GM12875 (cell line): ENCODE measurements at regions not wholly inside any gene's neighbourhood (a gene's known extent, or its start where the extent isn't known, plus 50 kb on each side); places are given as distances from the start of the nearest gene placed in this dataset.

ENCODE experiments used
- H3K4me3 ChIP-seq: one replicate; pipeline ENCODE4 v1.5.1; 2011; ENCODE audit warnings: low read depth, low read length, control low read depth
- CTCF ChIP-seq: IDR thresholded peaks from 2 replicates; pipeline ENCODE4 v1.5.1; 2011; ENCODE audit warnings: low read depth, mild to moderate bottlenecking, control low read depth, inconsistent platforms, low read length, moderate library complexity, borderline replicate concordance; ENCODE audit not compliant: insufficient read depth

DNA sequence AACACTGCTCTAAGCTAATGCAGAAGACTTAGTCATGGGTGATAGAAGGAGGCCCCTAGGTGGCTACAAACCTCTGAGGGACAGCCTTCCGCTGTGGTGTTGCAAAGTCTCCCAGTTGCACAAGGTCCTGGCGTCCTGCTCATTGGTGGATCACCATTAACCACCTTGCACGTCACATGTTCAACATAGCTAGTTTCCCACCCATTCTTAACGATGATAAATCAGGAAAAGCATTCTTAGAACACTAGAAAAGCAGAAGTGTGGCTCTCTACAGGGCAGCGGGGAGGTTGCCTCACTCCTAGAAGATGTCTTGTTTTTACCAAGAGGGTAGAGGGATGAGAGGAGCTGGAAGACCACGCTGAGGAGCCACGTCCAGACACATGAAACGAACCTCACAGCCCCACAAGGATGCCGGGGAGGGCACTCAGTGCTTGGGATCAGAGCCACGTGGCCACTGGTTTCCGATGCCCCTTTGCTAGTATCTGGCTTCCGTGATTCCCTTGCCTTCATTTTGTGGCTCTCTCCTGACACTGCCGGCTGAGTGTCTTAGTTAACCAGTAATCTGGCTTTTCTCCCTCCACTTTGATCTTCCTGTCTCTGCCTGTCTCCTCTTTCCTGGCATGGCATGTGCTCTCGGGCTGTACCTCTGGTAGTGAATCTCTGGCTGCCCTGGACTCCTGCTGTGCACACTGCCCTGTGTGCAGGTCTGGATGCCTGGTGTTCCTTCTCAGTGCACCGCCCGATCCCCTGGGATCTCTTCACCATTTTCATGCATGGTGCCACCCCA, 91.4 kb upstream of the NEDD9 start:
- no peak for TF ChIP-seq CTCF

DNA sequence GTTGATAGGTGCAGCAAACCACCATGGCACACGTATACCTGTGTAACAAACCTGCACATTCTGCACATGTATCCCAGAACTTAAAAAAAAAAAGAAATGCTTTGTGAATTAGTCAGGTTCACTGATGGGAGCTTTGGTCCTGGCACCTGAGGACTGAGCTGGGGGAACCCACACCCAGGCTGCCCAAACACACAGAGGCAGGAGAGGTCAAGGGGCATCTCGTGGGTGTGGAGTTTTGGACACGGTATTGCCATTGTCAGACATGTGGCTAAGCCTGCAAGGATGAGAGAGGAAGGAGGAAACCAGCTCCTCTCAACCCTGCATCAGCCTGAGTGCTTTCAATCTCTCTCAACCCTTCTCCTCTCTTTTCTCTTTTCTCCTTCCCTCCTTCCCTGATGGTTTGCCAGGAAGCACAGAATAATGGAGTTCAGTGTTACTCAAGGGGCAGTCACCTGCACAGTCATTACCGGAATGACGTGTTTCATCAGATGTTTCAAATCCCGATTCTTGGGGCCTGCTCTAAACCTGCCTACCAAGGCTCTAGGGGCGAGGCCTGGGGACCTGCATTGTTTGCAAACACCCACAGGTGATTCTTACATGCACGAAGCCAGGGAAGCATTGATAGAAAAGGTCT, 89.9 kb upstream of the NEDD9 start:
- TF ChIP-seq CTCF = no peak

More for the DNA sequence above, 91.4 kb upstream of the NEDD9 start:
- H3K4me3 ChIP-seq = no peak overlapping the region

GRCh38 chr6:11320914-11321597, 88.6 kb upstream of the NEDD9 start:
- TF ChIP-seq CTCF = no peak
- H3K4me3 ChIP-seq = no peak overlapping the region

More for the DNA sequence above, 89.9 kb upstream of the NEDD9 start:
- no peak overlapping the region for H3K4me3 ChIP-seq

- no peak for TF ChIP-seq CTCF
Measured at GRCh38 chr6:11318835-11319813, 86.7 kb upstream of the NEDD9 start.

DNA sequence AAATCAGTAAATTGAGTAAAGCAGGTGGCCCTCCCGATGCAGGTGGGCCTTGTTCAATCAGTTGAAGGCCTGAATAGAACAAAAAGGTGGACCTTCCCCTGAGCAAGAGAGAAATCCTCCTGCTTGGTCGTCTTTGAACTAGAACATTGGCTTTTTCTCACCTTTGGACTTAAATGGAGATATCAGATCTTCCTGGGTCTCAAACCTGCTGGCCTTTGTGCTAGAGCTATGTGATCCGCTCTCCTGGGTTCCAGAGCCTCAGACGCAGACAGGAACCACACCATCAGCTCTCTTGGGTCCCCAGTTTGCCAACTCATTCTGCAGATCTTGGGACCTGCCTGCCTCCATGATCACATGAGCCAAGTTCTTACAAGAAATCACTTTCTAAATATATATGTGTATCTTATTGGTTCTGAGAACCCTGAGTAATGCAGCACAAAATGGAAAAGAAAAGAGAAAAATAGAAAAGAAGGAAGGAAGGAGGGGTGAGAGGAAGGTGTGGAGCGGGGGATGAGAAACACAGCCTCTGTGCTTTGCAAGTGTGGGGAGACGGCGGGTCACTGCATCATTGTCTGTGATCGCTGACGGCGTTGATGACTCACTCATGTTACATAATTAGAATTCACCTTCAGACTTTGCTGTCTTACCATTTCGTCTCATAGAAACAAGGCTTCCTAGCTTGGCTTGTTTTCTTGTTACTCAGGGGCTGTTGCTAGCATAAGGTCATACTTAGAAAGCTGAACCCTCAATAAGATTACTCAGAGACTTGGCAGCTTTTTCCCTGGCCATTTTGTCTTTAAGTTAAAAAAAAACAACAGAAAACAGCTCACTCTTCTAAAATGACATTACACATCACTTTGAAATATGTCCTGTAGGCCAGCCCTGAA, 85.7 kb upstream of the NEDD9 start:
- H3K4me3 ChIP-seq = no peak overlapping the region

More at GRCh38 chr6:11318835-11319813, 86.7 kb upstream of the NEDD9 start:
- no peak overlapping the region for H3K4me3 ChIP-seq

More for the DNA sequence above, 85.7 kb upstream of the NEDD9 start:
- TF ChIP-seq CTCF = no peak
